PFSK-1 (cell line): ENCODE measurements at regions not wholly inside any gene's neighbourhood (a gene's known extent, or its start where the extent isn't known, plus 50 kb on each side); places are given as distances from the start of the nearest gene placed in this dataset.

ENCODE experiments used
- FOXP2 ChIP-seq: optimal IDR thresholded peaks from 2 replicates; pipeline ENCODE3; 2011; ENCODE audit warnings: borderline replicate concordance, control low read depth, inconsistent platforms; ENCODE audit not compliant: insufficient read depth; ENCODE audit errors: extremely low read length, extremely low read depth
- POLR2AphosphoS5 ChIP-seq: IDR thresholded peaks from 2 replicates; pipeline ENCODE4 v1.6.1; 2012; ENCODE audit warnings: low read depth, mild to moderate bottlenecking, control low read depth, low read length, moderate library complexity
- REST ChIP-seq, 2 experiments: IDR thresholded peaks; 2 replicates each; pipeline versions ENCODE4 v1.6.1 to v1.8.0; 2011 to 2012; ENCODE audit warnings: low read depth in 2 of 2, low read length in 2 of 2, control low read depth in 1 of 2, inconsistent platforms in 1 of 2, mild to moderate bottlenecking in 1 of 2, moderate library complexity in 1 of 2; ENCODE audit not compliant: insufficient read depth in 1 of 2
- SIN3A ChIP-seq: IDR thresholded peaks from 2 replicates; pipeline ENCODE4 v1.6.1; 2012; ENCODE audit warnings: mild to moderate bottlenecking, low read length, moderate library complexity, borderline replicate concordance; ENCODE audit not compliant: insufficient read depth
- TAF1 ChIP-seq: IDR thresholded peaks from 2 replicates; pipeline ENCODE4 v1.6.1; 2012; ENCODE audit warnings: low read length, control low read depth, borderline replicate concordance; ENCODE audit not compliant: insufficient read depth

- no peak for TF ChIP-seq FOXP2
- TF ChIP-seq POLR2AphosphoS5, result no peak
- no peak for TF ChIP-seq REST (IDR thresholded peaks at IDR 0.05; ENCODE audit: insufficient read depth in 1 of 2, low read depth in 2 of 2, low read length in 2 of 2)
- no peak for TF ChIP-seq TAF1
Measured at GRCh38 chr6:82735790-82736189, 329.9 kb downstream of the UBE3D start.

- TF ChIP-seq SIN3A (no peak), FOXP2 (no peak), POLR2AphosphoS5 (no peak), REST (IDR thresholded peaks at IDR 0.05; ENCODE audit: insufficient read depth in 1 of 2, low read depth in 2 of 2, low read length in 2 of 2) (no peak), TAF1 (no peak)
Measured at GRCh38 chr6:82737965-82738364, 327.7 kb downstream of the UBE3D start.

- TF ChIP-seq REST (IDR thresholded peaks at IDR 0.05; ENCODE audit: insufficient read depth in 1 of 2, low read depth in 2 of 2, low read length in 2 of 2), result no peak
- no peak for TF ChIP-seq TAF1
- no peak for TF ChIP-seq POLR2AphosphoS5
- TF ChIP-seq FOXP2, result no peak
- TF ChIP-seq SIN3A, result no peak
Measured at GRCh38 chr6:82738773-82739172, 326.9 kb downstream of the UBE3D start.

- TF ChIP-seq TAF1 (no peak), POLR2AphosphoS5 (no peak), FOXP2 (no peak), REST (IDR thresholded peaks at IDR 0.05; ENCODE audit: insufficient read depth in 1 of 2, low read depth in 2 of 2, low read length in 2 of 2) (no peak), SIN3A (no peak)
Measured at GRCh38 chr6:82739303-82739702, 326.3 kb downstream of the UBE3D start.

- TF ChIP-seq REST (IDR thresholded peaks at IDR 0.05; ENCODE audit: insufficient read depth in 1 of 2, low read depth in 2 of 2, low read length in 2 of 2) (no peak), POLR2AphosphoS5 (no peak), SIN3A (no peak), FOXP2 (no peak), TAF1 (no peak)
Measured at GRCh38 chr6:82740072-82740471, 325.6 kb downstream of the UBE3D start.
